ENCODE measurements at regions not wholly inside any gene's neighbourhood (a gene's known extent, or its start where the extent isn't known, plus 50 kb on each side); places are given as distances from the start of the nearest gene placed in this dataset.

- TF ChIP-seq CTCF (IDR thresholded peaks at IDR 0.05; ENCODE audit: poor library complexity, severe bottlenecking) = no peak
- TF ChIP-seq REST (IDR thresholded peaks at IDR 0.05; ENCODE audit: borderline replicate concordance) = no peak
Measured at GRCh38 chr1:244968881-244969280, 104.5 kb upstream of the HNRNPU start.

Measured in neural cell (in vitro differentiated cells).